ENCODE measurements at regions not wholly inside any gene's neighbourhood (a gene's known extent, or its start where the extent isn't known, plus 50 kb on each side); places are given as distances from the start of the nearest gene placed in this dataset.

DNA sequence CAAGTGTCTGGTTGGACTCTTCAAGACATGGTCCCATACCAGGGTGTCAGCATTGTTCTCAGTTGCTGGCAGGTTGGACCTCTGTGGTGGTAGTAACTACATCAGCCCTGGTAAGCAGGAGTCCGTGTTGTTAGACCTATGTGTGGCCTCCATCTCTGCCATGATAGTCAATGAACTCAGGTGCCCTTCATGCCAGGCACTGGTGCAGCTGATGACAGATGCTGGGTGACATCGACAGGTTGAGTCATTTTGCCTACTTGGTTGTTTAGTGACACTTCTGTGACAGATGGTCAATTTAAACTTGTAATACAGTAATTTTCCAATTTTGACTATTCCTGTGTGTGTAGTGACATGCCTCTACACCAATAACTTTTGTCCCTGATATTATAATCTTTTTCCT lies 189.7 kb downstream of the SP3 start:
- no peak overlapping the region for H3K27ac ChIP-seq
- no peaks in the 10 kb centered on the region for H3K36me3 ChIP-seq
- no peak for TF ChIP-seq POLR2A (IDR thresholded peaks at IDR 0.05)
- TF ChIP-seq, protein P1, sequence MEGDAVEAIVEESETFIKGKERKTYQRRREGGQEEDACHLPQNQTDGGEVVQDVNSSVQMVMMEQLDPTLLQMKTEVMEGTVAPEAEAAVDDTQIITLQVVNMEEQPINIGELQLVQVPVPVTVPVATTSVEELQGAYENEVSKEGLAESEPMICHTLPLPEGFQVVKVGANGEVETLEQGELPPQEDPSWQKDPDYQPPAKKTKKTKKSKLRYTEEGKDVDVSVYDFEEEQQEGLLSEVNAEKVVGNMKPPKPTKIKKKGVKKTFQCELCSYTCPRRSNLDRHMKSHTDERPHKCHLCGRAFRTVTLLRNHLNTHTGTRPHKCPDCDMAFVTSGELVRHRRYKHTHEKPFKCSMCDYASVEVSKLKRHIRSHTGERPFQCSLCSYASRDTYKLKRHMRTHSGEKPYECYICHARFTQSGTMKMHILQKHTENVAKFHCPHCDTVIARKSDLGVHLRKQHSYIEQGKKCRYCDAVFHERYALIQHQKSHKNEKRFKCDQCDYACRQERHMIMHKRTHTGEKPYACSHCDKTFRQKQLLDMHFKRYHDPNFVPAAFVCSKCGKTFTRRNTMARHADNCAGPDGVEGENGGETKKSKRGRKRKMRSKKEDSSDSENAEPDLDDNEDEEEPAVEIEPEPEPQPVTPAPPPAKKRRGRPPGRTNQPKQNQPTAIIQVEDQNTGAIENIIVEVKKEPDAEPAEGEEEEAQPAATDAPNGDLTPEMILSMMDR (IDR thresholded peaks at IDR 0.05) = no peak
- DNase-seq (no peak), ATAC-seq (no peak)
- no CpG with 5 or more reads among the region's 2 CpGs for WGBS (ENCODE audit: insufficient coverage, low coverage, low lambda C conversion rate, missing lambda C conversion rate)
- H3K27me3 ChIP-seq = no peaks in the 10 kb centered on the region
- H3K4me1 ChIP-seq = no peaks in the 10 kb centered on the region
- no peak overlapping the region for H3K4me3 ChIP-seq
- intact Hi-C loops (cut with DNase I) = no loop called here
- H3K9me3 ChIP-seq = no peaks in the 10 kb centered on the region

DNA sequence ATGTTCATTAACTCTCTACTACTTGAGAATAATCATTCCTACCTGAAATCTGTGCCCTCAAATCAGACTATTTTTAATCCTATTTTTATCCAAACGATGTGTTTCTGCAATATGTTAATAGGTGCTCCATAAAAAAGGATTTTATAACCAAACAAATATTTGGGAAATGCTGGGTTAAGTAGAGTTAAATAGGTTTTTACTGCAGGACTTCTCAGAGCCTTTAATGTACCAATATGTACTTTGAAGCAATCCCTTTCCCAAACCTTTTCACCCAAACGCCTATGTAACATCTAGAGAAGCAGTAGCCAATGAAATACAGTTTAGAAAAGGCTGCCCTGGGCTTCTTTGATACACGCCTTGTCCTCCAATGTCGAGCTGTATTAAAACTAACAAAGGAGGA lies 182.5 kb downstream of the SP3 start:
- Histone ChIP-seq H3K9me3 (no peaks in the 10 kb centered on the region), H3K27ac (no peak overlapping the region), H3K4me3 (no peak overlapping the region), H3K27me3 (peaks cover 0 to 4% of the 10 kb centered on the region in 2 donors), H3K4me1 (no peaks in the 10 kb centered on the region), H3K36me3 (no peaks in the 10 kb centered on the region)
- intact Hi-C loops (cut with DNase I) = no loop called here
- DNase-seq (no peak), ATAC-seq (no peak)
- 35% methylated on average over 4 of the region's 4 CpGs for WGBS (ENCODE audit: insufficient coverage, low coverage, low lambda C conversion rate, missing lambda C conversion rate)
- TF ChIP-seq, protein P1 (IDR thresholded peaks at IDR 0.05) = no peak

DNA sequence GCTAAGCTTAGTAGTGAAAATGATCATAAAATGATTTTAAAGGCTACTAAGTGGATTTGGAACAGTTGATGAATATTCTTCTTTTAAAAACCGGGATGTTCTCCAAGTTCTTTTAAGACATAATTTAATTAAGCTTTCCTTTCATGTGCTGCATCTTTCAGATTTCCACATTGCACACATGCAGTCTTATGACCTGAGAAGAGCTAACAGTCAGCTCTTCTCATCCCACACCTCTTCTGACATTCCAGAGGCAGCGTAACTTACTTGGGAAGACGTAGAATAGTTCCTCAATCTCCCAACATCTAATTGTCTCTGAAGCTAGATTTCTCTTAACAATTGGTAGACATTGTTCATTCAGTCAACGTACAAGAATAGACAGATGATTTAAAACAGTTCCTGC lies 181.8 kb downstream of the SP3 start:
- Histone ChIP-seq H3K4me1 (no peaks in the 10 kb centered on the region), H3K4me3 (no peak overlapping the region), H3K27ac (no peak overlapping the region), H3K27me3 (peaks cover 0 to 4% of the 10 kb centered on the region in 2 donors), H3K9me3 (no peaks in the 10 kb centered on the region), H3K36me3 (no peaks in the 10 kb centered on the region)
- intact Hi-C loops (cut with DNase I) = no loop called here
- WGBS (ENCODE audit: insufficient coverage, low coverage, low lambda C conversion rate, missing lambda C conversion rate) = 37% methylated on average over 4 of the region's 4 CpGs
- no peak for DNase-seq
- TF ChIP-seq, protein P1 (IDR thresholded peaks at IDR 0.05) = no peak
- no peak for TF ChIP-seq POLR2A (IDR thresholded peaks at IDR 0.05)
- no peak for ATAC-seq

DNA sequence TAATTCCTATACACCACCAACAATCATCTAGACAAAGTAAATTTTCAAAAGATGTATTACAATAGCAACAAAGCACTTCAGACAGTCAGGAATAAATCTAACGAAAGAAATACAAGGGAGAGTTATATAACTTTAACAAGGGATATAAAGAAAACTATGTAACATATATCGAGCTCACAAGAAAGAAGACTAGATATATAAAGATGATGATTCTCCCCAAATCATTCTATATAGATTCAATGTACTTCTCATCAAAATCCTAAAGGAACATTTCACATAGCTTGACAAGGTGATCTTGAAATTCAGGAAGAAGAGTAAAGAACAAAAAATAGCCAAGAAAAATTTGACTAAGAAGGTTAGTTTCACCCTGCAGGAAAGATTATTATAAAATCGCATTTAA lies 179.4 kb downstream of the SP3 start:
- TF ChIP-seq, protein P1 (IDR thresholded peaks at IDR 0.05) = no peak
- TF ChIP-seq POLR2A (IDR thresholded peaks at IDR 0.05) = no peak
- ATAC-seq (no peak), DNase-seq (no peak)
- WGBS (ENCODE audit: insufficient coverage, low coverage, low lambda C conversion rate, missing lambda C conversion rate) = 71% methylated on average over 3 of the region's 3 CpGs
- Histone ChIP-seq H3K9me3 (no peaks in the 10 kb centered on the region), H3K4me1 (no peaks in the 10 kb centered on the region), H3K27ac (no peak overlapping the region), H3K27me3 (peaks cover 0 to 4% of the 10 kb centered on the region in 2 donors), H3K4me3 (no peak overlapping the region), H3K36me3 (no peaks in the 10 kb centered on the region)
- intact Hi-C loops (cut with DNase I) = no loop called here

DNA sequence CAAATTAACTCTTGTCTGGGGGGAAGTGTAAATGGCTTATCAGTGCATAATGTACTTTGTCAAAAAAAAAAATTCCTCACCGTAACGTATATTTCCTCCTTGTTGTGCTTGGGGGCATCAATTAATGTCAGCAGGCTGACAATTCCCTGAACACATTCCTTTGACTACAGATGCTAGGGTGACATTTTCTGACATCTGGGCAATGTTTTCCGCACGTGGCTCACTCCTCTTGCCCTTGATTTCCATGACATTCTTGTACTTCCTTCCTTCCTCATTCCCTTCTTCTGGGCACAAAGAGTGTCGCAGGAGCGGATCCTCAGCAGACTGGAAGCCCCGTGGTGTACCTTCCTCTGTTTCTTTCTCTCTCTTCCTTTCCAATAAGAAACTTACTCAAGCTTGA lies 173.7 kb downstream of the SP3 start:
- Histone ChIP-seq H3K27me3 (no peaks in the 10 kb centered on the region), H3K27ac (no peak overlapping the region), H3K4me3 (no peak overlapping the region), H3K9me3 (no peaks in the 10 kb centered on the region), H3K36me3 (no peaks in the 10 kb centered on the region), H3K4me1 (no peaks in the 10 kb centered on the region)
- intact Hi-C loops (cut with DNase I) = no loop called here
- ATAC-seq (no peak), DNase-seq (no peak)
- TF ChIP-seq, protein P1 (IDR thresholded peaks at IDR 0.05) = no peak
- TF ChIP-seq POLR2A (IDR thresholded peaks at IDR 0.05) = no peak
- 44% methylated on average over 7 of the region's 7 CpGs for WGBS (ENCODE audit: insufficient coverage, low coverage, low lambda C conversion rate, missing lambda C conversion rate)

All from right lobe of liver (tissue), 6 donors.